DND-41 (cell line): ENCODE measurements at regions not wholly inside any gene's neighbourhood (a gene's known extent, or its start where the extent isn't known, plus 50 kb on each side); places are given as distances from the start of the nearest gene placed in this dataset.

Experiments used
- EZH2 ChIP-seq: IDR thresholded peaks from 3 replicates; pipeline ENCODE4 v1.6.1; 2012; ENCODE audit warnings: borderline replicate concordance, low read depth, mild to moderate bottlenecking, moderate library complexity, low read length, inconsistent platforms; ENCODE audit not compliant: severe bottlenecking
- TF ChIP-seq, protein P1 (sequence below): IDR thresholded peaks from 2 replicates; pipeline ENCODE4 v1.5.1; 2012; ENCODE audit warnings: borderline replicate concordance, low read length, moderate library complexity, mild to moderate bottlenecking; ENCODE audit not compliant: poor library complexity, severe bottlenecking; ENCODE audit errors: extremely low read depth

DNA sequence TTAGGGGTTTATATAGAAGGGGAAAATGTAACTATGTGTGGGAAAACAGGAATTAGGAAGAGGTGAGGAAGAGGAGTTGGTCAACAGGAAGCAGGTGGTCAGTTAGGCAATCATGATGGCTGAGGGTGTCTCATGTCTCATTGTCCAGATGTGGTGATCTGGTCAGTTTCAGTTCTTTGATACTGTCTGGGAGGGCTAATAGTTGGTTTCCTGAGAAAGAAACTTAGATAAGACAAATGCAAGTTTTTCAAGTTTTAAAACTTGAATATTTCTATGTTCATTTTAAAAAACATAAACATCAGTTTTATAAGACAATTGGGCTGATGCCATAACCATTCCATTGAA is 1121.8 kb upstream of the USP15 start:
- TF ChIP-seq, protein P1, sequence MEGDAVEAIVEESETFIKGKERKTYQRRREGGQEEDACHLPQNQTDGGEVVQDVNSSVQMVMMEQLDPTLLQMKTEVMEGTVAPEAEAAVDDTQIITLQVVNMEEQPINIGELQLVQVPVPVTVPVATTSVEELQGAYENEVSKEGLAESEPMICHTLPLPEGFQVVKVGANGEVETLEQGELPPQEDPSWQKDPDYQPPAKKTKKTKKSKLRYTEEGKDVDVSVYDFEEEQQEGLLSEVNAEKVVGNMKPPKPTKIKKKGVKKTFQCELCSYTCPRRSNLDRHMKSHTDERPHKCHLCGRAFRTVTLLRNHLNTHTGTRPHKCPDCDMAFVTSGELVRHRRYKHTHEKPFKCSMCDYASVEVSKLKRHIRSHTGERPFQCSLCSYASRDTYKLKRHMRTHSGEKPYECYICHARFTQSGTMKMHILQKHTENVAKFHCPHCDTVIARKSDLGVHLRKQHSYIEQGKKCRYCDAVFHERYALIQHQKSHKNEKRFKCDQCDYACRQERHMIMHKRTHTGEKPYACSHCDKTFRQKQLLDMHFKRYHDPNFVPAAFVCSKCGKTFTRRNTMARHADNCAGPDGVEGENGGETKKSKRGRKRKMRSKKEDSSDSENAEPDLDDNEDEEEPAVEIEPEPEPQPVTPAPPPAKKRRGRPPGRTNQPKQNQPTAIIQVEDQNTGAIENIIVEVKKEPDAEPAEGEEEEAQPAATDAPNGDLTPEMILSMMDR: no peak
- TF ChIP-seq EZH2: no peak
